ENCODE measurements at regions not wholly inside any gene's neighbourhood (a gene's known extent, or its start where the extent isn't known, plus 50 kb on each side); places are given as distances from the start of the nearest gene placed in this dataset.

DNA sequence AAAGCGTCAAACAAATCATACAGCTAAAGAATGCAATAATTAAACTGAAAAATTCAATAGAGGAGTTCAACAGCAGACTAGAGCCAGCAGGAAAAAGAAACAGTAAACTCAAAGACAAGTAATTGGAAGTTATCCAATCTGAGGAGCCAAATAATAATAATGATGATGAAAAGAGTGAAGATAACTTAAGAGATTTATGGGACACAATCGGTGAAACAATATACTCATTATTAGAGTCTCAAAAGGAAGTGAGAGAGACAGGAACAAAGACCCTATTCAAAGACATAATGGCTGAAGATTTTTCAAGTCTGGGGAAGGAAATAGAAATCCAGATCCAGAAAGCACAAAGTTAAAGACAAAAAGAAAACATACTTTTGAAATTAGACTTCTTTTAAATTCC is 263.9 kb upstream of the NR4A3 start:
- DNase-seq: no peak

DNA sequence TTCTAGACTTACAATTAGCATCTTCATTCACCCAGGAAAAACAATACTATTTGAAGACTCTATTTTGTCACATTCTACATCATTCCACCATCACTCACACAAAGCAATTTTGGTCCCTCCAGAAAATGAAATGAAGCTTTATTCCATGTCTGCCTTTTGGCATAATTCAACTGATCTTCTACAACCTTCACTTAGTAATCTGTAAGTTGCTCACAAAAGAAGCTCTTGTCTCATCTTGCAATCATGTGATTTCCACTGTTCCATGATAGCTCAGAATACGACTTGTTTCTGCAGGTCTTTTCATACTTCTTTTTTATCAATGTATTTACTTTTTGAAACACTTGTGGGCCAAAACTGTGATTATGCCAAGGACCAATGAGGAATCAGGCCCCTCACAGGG is 261.9 kb upstream of the NR4A3 start:
- DNase-seq: no peak

DNA sequence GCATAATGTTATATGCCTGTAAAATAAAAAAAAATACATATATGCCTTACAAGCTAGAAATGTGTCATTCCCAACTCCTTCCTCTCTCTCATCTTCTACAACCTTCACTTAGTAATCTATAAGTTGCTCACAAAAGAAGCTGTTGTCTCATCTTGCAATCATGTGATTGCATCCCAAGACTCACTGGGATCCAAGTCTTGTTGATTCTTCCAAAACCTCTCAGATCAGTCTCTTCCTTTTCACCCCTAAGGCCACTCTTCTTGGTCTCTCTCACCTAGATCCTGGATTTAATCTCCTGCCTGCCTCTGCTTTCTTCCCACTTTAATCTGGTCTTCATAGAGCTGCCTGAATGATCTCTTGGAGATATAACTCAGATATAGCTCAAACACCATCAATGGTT is 261.1 kb upstream of the NR4A3 start:
- DNase-seq: no peak

DNA sequence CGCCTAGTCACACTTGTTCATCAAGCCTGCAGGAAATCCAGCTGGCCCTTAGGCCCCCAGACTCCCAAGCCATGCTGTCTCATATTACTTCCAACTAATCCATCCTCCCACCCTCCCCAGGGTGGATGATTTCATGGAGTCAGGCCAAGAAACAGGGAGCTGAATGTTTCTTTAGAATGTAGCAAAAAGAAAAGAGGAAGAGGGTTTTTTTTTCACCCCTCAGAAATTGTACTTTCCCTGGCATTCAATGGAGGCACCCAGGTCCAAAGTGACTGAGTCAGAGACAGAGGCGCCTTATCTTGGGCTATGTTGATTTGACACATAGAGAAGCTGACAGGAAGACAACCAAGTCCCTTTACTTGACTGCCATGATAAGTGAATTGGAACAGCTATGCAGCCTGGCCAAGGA is 260.2 kb upstream of the NR4A3 start:
- no peak for DNase-seq

DNA sequence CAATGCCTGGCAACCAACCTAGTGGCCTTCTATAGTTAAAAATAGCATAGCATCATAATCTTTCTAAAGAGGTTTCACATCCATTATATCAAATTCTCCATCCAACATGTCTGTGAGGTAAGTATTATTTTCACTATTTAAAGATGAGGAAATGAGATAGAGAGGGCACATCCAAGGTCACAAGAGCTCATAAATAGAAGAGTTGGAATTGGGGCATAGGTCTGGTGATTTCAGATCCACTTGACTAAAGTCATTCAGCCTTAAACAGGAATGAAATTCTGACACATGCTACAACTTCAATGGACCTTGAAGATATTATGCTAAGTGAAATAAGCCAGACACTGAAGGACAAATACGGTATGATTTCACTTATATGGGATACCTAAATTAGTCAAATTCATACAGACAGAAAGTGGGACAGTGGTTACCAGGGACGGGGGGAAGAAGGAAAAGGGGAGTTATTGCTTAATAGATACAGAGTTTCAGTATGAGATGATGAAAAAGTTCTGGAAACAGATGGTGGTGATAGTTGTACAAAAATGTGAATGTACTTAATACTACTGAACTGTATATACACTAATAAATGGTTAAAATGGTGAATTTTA is 259.6 kb upstream of the NR4A3 start:
- no peak for DNase-seq

- DNase-seq: no peak
Observed at GRCh38 chr9:99563364-99563763, 258.3 kb upstream of the NR4A3 start.

- no peak for DNase-seq
Observed at GRCh38 chr9:99565203-99565602, 256.5 kb upstream of the NR4A3 start.

DNA sequence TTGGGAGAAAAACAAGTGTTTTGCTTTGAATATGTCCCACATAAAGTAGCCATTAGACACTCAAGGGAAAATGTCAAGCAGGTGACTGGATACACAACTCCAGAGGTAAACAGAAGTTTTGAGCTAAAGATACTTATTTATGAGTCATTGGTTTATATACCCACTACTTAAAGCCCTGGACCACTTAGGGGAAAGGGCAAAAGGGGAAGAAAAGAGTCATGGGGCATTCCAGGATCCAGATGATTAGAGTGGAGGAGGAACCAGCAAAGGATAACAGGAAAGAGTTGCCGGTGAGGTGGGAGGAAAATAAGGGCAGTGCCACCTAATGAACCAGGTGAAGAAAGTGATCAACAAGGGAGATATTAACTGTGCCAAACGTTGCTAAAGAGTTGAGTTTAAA is 254.2 kb upstream of the NR4A3 start:
- no peak for DNase-seq

DNA sequence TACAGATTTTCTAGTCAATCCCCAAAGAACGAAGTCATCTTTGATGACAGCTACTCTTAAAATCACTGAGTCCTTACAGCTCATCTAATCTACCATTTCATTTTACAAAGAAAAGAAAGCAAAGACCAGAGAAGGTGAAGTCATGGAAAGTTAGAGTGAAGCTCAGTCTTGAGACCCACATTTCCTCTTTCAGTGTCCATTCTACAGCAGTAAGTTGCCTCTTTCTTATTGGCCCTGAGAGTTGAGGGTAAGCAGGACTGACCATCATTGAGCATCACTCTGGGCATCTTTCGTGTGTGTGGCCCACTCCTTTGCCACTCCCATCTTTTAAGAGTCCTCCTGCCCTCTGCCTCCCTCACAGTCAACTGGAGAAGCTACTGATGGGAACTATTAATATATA is 251.8 kb upstream of the NR4A3 start:
- DNase-seq: no peak

DNA sequence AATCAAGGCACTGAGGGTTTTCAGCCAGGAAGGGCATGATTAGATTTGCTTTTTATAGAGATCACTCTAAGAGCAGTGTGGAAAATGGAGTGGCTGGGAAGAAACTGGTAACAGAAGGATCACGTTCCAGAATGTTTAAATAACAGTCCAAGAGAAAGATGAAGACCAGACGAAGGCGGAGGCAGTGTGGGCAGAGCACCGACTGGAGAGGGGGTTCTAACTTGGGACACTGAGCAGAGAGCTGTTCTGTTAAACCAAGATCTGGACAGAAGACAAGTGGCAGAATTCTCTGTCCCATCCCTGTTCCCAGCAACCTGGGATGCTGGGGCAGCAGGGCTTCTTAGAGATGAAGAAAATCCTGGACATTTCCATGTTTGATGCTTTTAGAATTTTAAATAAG is 249.1 kb upstream of the NR4A3 start:
- DNase-seq: no peak

DNA sequence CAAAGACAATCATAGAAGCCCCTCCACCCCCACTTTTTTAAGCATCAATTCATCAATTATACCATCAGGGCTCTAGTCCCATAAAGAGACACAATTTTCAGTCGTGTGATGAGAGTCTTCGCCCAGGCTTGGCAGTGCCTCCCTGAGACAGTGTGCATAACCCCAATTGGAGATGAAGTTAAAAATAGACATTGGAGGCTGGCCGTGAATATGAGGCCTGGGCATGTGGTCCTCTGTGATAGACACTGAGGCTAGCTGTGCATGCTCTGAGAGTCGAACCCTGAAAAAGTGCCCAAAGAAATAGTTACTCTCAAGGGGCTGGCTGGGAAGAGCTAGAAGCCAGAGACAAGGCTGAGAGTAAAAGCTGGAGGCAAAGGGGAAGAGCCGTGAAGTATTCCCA is 248.6 kb upstream of the NR4A3 start:
- no peak for DNase-seq

DNA sequence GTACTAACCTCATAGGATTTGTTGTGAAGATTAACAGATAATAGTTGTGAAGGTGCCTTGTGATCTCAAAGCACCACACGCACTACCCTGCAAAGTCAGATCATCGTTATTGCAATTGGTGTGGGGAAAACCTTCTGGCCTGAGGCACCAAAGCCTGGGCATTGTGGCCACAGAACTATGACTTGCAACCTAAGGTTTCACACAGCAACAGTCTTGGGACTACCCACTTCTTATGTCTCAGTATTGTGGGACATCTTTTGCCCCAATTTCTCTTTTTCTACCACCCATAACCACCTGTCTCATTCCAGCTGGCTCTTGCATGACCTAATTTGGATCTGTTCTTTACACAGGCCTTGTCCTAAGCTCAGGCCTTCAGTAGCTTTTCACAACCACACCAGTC is 247.8 kb upstream of the NR4A3 start:
- DNase-seq: no peak

DNA sequence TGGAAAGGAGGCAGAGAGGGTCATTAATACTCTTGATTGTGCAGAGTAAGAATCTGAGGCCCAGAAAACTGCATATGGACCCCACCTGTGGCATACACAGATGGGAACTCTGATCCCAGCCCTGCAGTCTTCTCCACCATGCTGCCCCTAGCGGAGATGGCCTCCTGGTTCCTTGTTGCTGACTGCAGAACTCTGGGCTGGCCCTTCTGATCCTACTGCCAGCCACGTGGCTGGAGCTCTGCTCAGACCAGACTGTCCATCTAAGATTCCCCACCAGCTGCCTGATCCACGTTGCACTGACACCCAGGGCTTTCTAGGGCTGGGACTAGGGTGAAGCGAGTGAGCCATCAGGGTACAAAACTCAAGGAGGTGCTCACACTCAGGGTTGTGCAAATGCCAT is 245.7 kb upstream of the NR4A3 start:
- no peak for DNase-seq

DNA sequence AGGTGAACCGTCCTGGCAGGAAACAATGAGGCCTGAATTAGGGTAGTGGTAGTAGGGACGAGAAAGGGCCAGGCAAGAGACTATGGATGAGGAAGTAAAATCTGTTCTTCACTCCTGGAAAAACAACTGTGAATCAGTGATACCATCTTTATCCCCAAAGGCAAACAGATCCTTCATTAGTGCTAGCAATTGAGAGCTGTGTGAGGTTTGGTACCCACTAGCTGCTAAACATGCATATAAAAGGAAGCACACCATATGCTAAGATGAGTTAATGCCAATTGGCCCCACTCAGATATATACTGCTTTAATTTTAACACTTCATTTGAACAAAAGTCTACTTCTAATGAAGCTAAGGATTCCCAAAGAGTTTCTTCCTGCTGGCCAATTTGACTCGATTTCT is 244.8 kb upstream of the NR4A3 start:
- no peak for DNase-seq

- DNase-seq: no peak
Observed at GRCh38 chr9:99577351-99577750, 244.3 kb upstream of the NR4A3 start.

DNA sequence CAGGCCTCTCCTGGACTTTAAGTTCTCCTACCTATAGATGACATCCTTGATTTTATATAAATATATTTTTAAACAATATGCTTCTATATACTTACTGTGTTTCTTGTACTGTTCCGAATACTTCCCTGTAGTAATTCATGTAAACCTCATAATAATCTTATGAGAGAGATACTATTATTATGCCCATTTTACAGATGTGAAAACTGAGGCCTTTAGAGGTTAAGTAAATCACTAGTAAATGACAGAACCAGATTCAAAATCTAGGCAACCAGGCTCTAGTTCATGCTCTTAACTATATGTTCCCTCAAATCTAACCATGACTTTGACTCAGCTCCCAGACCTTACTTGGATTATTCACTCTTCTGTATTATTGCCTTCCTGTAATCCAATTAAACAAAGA is 243.0 kb upstream of the NR4A3 start:
- no peak for DNase-seq

- DNase-seq: no peak
Observed at GRCh38 chr9:99579964-99580363, 241.7 kb upstream of the NR4A3 start.

- DNase-seq: no peak
Observed at GRCh38 chr9:99582814-99583213, 238.9 kb upstream of the NR4A3 start.

DNA sequence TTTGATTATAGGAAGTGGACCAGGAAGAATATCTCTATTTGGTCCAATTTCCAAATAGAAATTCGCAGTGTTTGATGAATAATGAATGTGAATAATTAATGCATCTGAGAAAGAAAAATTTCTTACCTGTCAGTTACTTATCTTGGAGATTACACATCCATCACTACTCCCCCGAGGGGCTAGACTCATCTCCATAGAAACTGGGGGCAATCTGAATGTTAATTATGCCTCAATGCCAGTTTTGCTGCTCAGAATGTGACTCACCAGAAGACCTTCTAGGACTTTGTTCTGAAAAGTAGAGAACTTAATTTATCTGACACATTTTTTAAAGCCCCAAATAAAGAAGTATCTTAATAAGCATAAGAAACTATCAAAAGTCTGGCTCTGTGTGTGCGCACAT is 233.4 kb upstream of the NR4A3 start:
- no peak for DNase-seq

DNA sequence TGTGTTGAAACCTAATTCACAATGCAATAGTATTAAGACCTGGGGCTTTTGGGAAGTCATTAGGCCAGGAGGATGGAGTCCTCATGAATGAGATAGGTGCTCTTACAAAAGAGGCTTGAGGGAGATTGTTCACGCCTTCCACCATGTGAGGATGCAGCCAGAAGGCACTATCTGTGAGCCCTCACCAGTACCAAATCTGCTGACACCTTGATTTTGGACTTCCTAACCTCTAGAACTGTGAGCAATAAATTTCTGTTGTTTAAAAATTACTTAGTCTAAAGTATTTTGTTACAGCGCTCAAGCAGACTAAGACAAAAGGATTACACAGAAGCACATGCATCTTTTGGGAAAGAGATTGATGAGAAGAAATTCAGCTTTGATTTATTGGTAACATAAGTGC is 232.9 kb upstream of the NR4A3 start:
- no peak for DNase-seq

DNA sequence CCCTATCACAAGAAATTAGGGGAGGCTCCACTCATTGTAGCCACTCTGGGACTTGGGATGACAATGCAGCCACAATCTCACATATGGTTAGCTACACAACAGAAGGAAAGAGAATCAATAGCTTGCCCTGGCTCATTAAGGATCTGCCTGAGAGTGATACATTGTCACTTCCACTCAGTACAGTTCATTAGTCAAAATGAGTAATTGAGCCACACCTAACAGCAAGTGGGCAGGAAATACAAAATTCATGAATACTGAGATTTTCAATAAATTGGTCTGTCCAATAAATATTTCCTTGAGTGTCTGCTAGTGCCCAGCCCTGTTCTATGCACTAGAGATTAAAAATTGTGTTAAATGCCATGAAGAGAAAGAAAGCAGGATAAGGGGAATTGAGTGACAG is 231.3 kb upstream of the NR4A3 start:
- DNase-seq: no peak

DNA sequence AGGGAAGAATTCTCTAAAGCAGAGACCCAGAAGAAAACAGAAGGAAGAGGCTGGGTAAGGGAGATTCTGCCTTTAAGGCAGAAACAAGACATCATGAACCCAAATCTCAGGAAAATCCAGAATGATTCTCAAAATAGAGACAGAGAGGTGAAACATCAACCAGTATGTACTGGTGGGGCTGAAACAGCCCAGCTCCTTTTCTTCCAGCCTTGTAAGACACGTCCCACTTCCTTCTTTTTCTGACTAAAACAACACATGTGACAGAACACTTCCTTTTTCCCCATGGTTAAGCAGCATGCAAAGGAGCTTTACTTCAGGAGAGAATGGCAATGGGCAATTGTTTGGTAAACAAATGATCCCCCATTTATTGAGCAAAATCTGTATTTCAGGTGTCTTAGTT is 230.8 kb upstream of the NR4A3 start:
- DNase-seq: no peak

DNA sequence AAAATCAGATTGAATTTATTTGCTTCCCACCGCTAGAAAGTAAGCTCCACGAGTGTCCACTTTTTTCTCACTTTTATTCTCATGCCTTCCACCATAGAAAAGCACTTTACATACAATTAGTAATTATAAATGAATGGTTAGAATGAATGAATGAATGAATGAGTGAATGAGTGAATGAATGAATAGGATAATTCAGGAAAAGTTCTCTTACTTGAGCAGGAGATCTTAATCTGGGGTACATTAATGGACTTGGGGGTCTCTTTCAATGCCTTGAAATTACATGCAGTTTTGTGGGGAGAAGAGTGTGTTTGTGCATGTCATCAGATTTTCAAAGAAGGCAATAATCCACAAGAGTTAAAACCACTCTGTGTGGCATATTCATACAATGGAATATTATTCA is 229.9 kb upstream of the NR4A3 start:
- DNase-seq: no peak

DNA sequence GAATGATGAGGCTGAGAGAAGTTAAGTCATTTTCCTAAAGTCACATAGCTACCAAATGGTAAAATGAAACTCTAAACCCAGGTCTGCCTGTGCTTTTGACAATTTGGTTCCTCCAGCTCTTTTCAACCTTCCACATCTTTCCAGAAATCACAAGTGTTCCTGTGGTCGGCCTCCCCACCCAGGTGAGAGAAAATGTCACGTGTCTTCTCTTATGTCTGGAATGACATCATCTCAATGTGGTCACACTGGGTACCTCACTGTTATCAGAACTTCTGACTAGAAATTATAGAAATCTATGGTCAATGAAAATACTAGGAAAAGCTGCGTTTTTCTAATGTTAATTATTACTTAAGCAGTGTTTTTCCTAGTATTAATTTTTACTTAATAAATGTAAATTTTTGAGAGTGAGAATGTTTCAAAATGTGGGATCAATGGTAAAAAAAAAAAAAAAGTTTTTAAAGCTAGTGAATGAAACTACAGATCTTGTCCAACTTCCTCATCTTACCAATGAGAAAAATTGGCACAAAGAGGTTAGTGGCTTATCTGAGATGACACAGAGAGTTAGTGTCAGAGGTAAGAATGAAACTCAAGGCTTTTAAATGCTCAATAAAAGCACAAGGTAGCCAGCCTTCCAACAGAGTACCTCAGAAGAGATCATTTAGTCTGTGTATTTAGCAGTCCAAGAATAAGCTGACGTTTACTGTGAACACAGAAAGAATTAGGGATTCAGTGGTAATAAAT is 228.7 kb upstream of the NR4A3 start:
- DNase-seq: no peak

DNA sequence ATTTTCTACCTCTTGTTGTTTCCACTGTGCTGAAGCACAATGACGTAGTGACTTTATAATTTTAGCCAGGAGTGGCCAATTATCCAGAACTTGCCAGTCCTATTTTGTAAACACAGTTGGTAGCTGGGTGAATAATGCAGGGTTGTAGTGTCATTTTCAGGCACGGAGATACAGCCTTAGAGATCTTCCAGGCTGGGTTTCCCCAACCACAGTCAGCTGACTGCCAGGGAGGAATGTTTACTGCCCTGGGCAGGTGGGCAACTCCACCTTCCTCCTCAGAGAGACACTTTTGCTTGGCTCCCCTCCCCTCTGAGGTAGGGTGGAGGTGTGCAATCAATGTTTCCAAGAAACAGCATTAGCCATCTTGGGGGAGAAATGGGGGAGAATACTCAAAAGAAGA is 228.1 kb upstream of the NR4A3 start:
- no peak for DNase-seq

All from SHP77 treated with DMSO at 0.1 percent for 48 hours (cell line).